ENCODE measurements at regions not wholly inside any gene's neighbourhood (a gene's known extent, or its start where the extent isn't known, plus 50 kb on each side); places are given as distances from the start of the nearest gene placed in this dataset.

GRCh38 chr6:140782941-140783340 is 1349.8 kb upstream of the GJE1 start:
- TF ChIP-seq, protein P1, sequence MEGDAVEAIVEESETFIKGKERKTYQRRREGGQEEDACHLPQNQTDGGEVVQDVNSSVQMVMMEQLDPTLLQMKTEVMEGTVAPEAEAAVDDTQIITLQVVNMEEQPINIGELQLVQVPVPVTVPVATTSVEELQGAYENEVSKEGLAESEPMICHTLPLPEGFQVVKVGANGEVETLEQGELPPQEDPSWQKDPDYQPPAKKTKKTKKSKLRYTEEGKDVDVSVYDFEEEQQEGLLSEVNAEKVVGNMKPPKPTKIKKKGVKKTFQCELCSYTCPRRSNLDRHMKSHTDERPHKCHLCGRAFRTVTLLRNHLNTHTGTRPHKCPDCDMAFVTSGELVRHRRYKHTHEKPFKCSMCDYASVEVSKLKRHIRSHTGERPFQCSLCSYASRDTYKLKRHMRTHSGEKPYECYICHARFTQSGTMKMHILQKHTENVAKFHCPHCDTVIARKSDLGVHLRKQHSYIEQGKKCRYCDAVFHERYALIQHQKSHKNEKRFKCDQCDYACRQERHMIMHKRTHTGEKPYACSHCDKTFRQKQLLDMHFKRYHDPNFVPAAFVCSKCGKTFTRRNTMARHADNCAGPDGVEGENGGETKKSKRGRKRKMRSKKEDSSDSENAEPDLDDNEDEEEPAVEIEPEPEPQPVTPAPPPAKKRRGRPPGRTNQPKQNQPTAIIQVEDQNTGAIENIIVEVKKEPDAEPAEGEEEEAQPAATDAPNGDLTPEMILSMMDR (IDR thresholded peaks at IDR 0.05): no peak
- no peak for TF ChIP-seq POLR2A (IDR thresholded peaks at IDR 0.05)
